SK-N-SH (cell line): ENCODE measurements at regions not wholly inside any gene's neighbourhood (a gene's known extent, or its start where the extent isn't known, plus 50 kb on each side); places are given as distances from the start of the nearest gene placed in this dataset.
A peak's percentile ranks its signal among the peaks of the same experiment; 100 is the strongest.

Source experiments
- CTCF ChIA-PET: fragments of 300-600, 350-600 bp; formaldehyde crosslinking; extraction: SDS; loops from one replicate; lab custom pipeline; 2021; lab: Yijun Ruan, JAX
- POLR2A ChIA-PET: fragments of 350-600 bp; sonication (Branson Sonifier 250); formaldehyde crosslinking; extraction: SDS; loops from one replicate; lab custom pipeline; 2020; ENCODE audit warnings: antibody characterized with exemption, inconsistent platforms; lab: Yijun Ruan, JAX
- DNase-seq: peaks from one replicate; pipeline ENCODE4 v3.0.0; 2012
- H2AFZ ChIP-seq: fragments of 200-600 bp; sonication (generic); 2 replicates; pipeline ENCODE4 v1.8.1; 2016; ENCODE audit warnings: antibody characterized with exemption, mild to moderate bottlenecking, low read depth
- H3F3A ChIP-seq: fragments of 200-600 bp; sonication (generic); replicated peaks from 2 replicates; pipeline ENCODE3; 2016; ENCODE audit warnings: antibody characterized with exemption, mild to moderate bottlenecking; ENCODE audit not compliant: insufficient read depth
- H3K27ac ChIP-seq, 2 experiments: fragments of 200-500 bp in 1 of 2; fragments of 200-600 bp in 1 of 2; sonication (Bioruptor generic) in 1 of 2; sonication (generic), shearing (Covaris generic) in 1 of 2; 2 replicates each; pipeline versions ENCODE4 v1.5.1 to v1.6.1; 2014 to 2016; ENCODE audit warnings: low read depth in 2 of 2, inconsistent platforms in 1 of 2, low read length in 1 of 2, mild to moderate bottlenecking in 1 of 2, mixed read lengths in 1 of 2
- H3K27me3 ChIP-seq: fragments of 200-600 bp; sonication (generic), shearing (Covaris generic); 2 replicates; pipeline ENCODE4 v1.6.1; 2016; ENCODE audit warnings: mixed run types; ENCODE audit not compliant: insufficient read depth
- H3K36me3 ChIP-seq, 2 experiments: fragments of 200-500 bp in 1 of 2; fragments of 200-600 bp in 1 of 2; sonication (Bioruptor generic) in 1 of 2; sonication (generic) in 1 of 2; replicated peaks in 1 of 2; 2 replicates each; pipeline versions ENCODE3 to v1.5.1; 2014 to 2016; ENCODE audit warnings: low read length in 1 of 2, mild to moderate bottlenecking in 1 of 2; ENCODE audit not compliant: insufficient read depth in 2 of 2, control insufficient read depth in 1 of 2
- H3K4me1 ChIP-seq, 2 experiments: fragments of 200-500 bp in 1 of 2; fragments of 200-600 bp in 1 of 2; sonication (Bioruptor generic) in 1 of 2; sonication (generic), shearing (Covaris generic) in 1 of 2; 2 replicates each; pipeline versions ENCODE4 v1.5.1 to v1.6.1; 2014 to 2016; ENCODE audit warnings: low read depth in 1 of 2, low read length in 1 of 2, mixed run types in 1 of 2; ENCODE audit not compliant: insufficient read depth in 2 of 2, control insufficient read depth in 1 of 2
- H3K4me2 ChIP-seq: fragments of 200-600 bp; sonication (generic), shearing (Covaris generic); 2 replicates; pipeline ENCODE4 v1.6.1; 2017; ENCODE audit warnings: mixed run types
- H3K4me3 ChIP-seq, 2 experiments: fragments of 200-500 bp in 1 of 2; fragments of 200-600 bp in 1 of 2; sonication (Bioruptor generic) in 1 of 2; sonication (generic), shearing (Covaris generic) in 1 of 2; 2 replicates each; pipeline versions ENCODE4 v1.5.1 to v1.8.1; 2014 to 2016; ENCODE audit warnings: low read depth in 2 of 2, inconsistent platforms in 1 of 2, low read length in 1 of 2, mild to moderate bottlenecking in 1 of 2, mixed read lengths in 1 of 2, moderate library complexity in 1 of 2
- H3K79me2 ChIP-seq: fragments of 200-600 bp; sonication (generic); 2 replicates; pipeline ENCODE4 v1.8.1; 2017; ENCODE audit warnings: mild to moderate bottlenecking; ENCODE audit not compliant: insufficient read depth
- H3K9ac ChIP-seq: fragments of 200-600 bp; sonication (generic); 2 replicates; pipeline ENCODE4 v1.6.1; 2017; ENCODE audit warnings: mixed run types
- H3K9me2 ChIP-seq: fragments of 200-600 bp; sonication (generic); 2 replicates; pipeline ENCODE4 v1.6.1; 2017; ENCODE audit warnings: mixed run types
- H3K9me3 ChIP-seq: fragments of 200-600 bp; sonication (generic); 2 replicates; pipeline ENCODE4 v1.6.1; 2017; ENCODE audit warnings: mixed run types, mild to moderate bottlenecking, moderate library complexity
- H4K20me1 ChIP-seq: fragments of 200-600 bp; sonication (generic); 2 replicates; pipeline ENCODE4 v1.6.1; 2017; ENCODE audit warnings: mild to moderate bottlenecking, mixed run types; ENCODE audit not compliant: insufficient read depth
- CHD2 ChIP-seq: fragments of 150-350 bp; IDR thresholded peaks from 2 replicates; pipeline ENCODE4 v1.6.1; 2018; ENCODE audit warnings: low read length; ENCODE audit not compliant: partially characterized antibody
- CTCF ChIP-seq: fragments of 200-600 bp; sonication (generic); IDR thresholded peaks from 2 replicates; pipeline ENCODE4 v1.6.1; 2017; ENCODE audit warnings: antibody characterized with exemption, mild to moderate bottlenecking, moderate library complexity
- EP300 ChIP-seq, 2 experiments: IDR thresholded peaks; 2 replicates each; pipeline versions ENCODE4 v1.4.0 to v1.6.1; 2012; ENCODE audit warnings: borderline replicate concordance in 1 of 2, low read depth in 1 of 2, low read length in 1 of 2
- FOSL2 ChIP-seq: IDR thresholded peaks from 2 replicates; pipeline ENCODE4 v1.4.0; 2012; ENCODE audit warnings: low read depth, mild to moderate bottlenecking, moderate library complexity, borderline replicate concordance
- FOXM1 ChIP-seq: IDR thresholded peaks from 2 replicates; pipeline ENCODE4 v1.4.0; 2012; ENCODE audit warnings: low read depth, mild to moderate bottlenecking
- GABPA ChIP-seq: IDR thresholded peaks from 2 replicates; pipeline ENCODE4 v1.4.0; 2012; ENCODE audit warnings: low read depth, mild to moderate bottlenecking
- NFIC ChIP-seq: IDR thresholded peaks from 2 replicates; pipeline ENCODE4 v1.4.0; 2012; ENCODE audit warnings: borderline replicate concordance
- PBX3 ChIP-seq: IDR thresholded peaks from 2 replicates; pipeline ENCODE4; 2012
- POLR2AphosphoS5 ChIP-seq: IDR thresholded peaks from 2 replicates; pipeline ENCODE4 v1.6.1; 2012; ENCODE audit warnings: low read depth, low read length
- RAD21 ChIP-seq: IDR thresholded peaks from 2 replicates; pipeline ENCODE4 v1.6.1; 2012; ENCODE audit warnings: mild to moderate bottlenecking, low read length
- REST ChIP-seq: IDR thresholded peaks from 2 replicates; pipeline ENCODE4 v1.6.1; 2012; ENCODE audit warnings: mild to moderate bottlenecking, low read depth, low read length, moderate library complexity
- SMC3 ChIP-seq: IDR thresholded peaks from 2 replicates; pipeline ENCODE4 v1.6.1; 2012; ENCODE audit warnings: low read depth, low read length, improper control_type of control experiment
- TAF1 ChIP-seq: IDR thresholded peaks from 2 replicates; pipeline ENCODE4 v1.6.1; 2012; ENCODE audit warnings: low read depth, mild to moderate bottlenecking, low read length, moderate library complexity, borderline replicate concordance
- USF1 ChIP-seq: IDR thresholded peaks from 2 replicates; pipeline ENCODE4 v1.4.0; 2012; ENCODE audit warnings: low read depth, borderline replicate concordance
- ZBTB33 ChIP-seq: IDR thresholded peaks from 2 replicates; pipeline ENCODE4 v1.4.0; 2012; ENCODE audit warnings: low read depth, borderline replicate concordance
- WGBS: methylation state at CpG from one replicate; pipeline ENCODE4 v1.1.6; 2017; ENCODE audit warnings: low lambda C conversion rate; 5-methylcytosine and 5-hydroxymethylcytosine counted together

GRCh38 chr4:145347684-145348083 is 134.0 kb upstream of the SMAD1 start:
- H2AFZ ChIP-seq = 0 out of 2 replicates have a peak overlapping the region, but pooled peaks have one; percentile 3
- H3F3A ChIP-seq = no peaks in the 10 kb centered on the region
- H3K9me2 ChIP-seq = no peaks in the 10 kb centered on the region
- no peak overlapping the region for H3K4me2 ChIP-seq
- no peaks in the 10 kb centered on the region for H3K27me3 ChIP-seq
- DNase-seq = no peak
- no peaks in the 10 kb centered on the region; a peak in 1 of 4 replicates for H3K4me1 ChIP-seq
- TF ChIP-seq FOXM1 (no peak), SMC3 (no peak), CHD2 (no peak), EP300 (IDR thresholded peaks at IDR 0.05; ENCODE audit: borderline replicate concordance in 1 of 2, low read depth in 1 of 2, low read length in 1 of 2) (no peak), RAD21 (no peak), POLR2AphosphoS5 (no peak)
- no peak overlapping the region for H3K9ac ChIP-seq
- H3K27ac ChIP-seq = peak overlapping the region in 1 of 2 experiments; percentile 72; a peak in 1 of 4 replicates
- no peaks in the 10 kb centered on the region for H4K20me1 ChIP-seq
- POLR2A ChIA-PET = no interaction called here
- no peaks in the 10 kb centered on the region for H3K36me3 ChIP-seq
- WGBS = 66% methylated on average over 5 of the region's 5 CpGs
- CTCF ChIA-PET = no interaction called here
- H3K79me2 ChIP-seq = no peaks in the 10 kb centered on the region
- no peaks in the 10 kb centered on the region for H3K9me3 ChIP-seq
- no peak overlapping the region for H3K4me3 ChIP-seq

- ChIA-PET CTCF (no interaction called here), POLR2A (no interaction called here)
- TF ChIP-seq GABPA = no peak
- no peak for TF ChIP-seq NFIC
- TF ChIP-seq ZBTB33 = no peak
- TF ChIP-seq REST = no peak
- TF ChIP-seq TAF1 = no peak
- TF ChIP-seq USF1 = no peak
- no peak for TF ChIP-seq FOSL2
- TF ChIP-seq PBX3 = no peak
- TF ChIP-seq CTCF = no peak
- no peak overlapping the region for H2AFZ ChIP-seq
- H3K4me1 ChIP-seq = no peaks in the 10 kb centered on the region; a peak in 1 of 4 replicates
- DNase-seq = peak; percentile 26
- no peaks in the 10 kb centered on the region for H3F3A ChIP-seq
- no peak overlapping the region; a peak in 1 of 4 replicates for H3K4me3 ChIP-seq
- WGBS = 62% methylated on average over 21 of the region's 25 CpGs
- no peak overlapping the region for H3K4me2 ChIP-seq
- no peaks in the 10 kb centered on the region for H4K20me1 ChIP-seq
- no peaks in the 10 kb centered on the region for H3K36me3 ChIP-seq
- H3K27me3 ChIP-seq = no peaks in the 10 kb centered on the region
- no peak overlapping the region; a peak in 1 of 4 replicates for H3K27ac ChIP-seq
- H3K9ac ChIP-seq = no peak overlapping the region
- H3K9me3 ChIP-seq = no peaks in the 10 kb centered on the region
- no peaks in the 10 kb centered on the region for H3K79me2 ChIP-seq
- H3K9me2 ChIP-seq = no peaks in the 10 kb centered on the region
These were observed 135.6 kb upstream of the SMAD1 start for GRCh38 chr4:145346081-145346480.
